ENCODE measurements at regions not wholly inside any gene's neighbourhood (a gene's known extent, or its start where the extent isn't known, plus 50 kb on each side); places are given as distances from the start of the nearest gene placed in this dataset.
"Not testable (repeated sequence)": the region's sequence is repeated elsewhere in the genome, so short reads cannot be mapped to it uniquely, and the experiment has no call there.

GRCh38 chr13:50485979-50486935 lies 357.2 kb downstream of the DLEU7 start:
- Histone ChIP-seq H3K9me3 (no peaks in the 10 kb centered on the region), H3K27ac (no peak overlapping the region), H3K27me3 (no peaks in the 10 kb centered on the region), H3K4me3 (no peak overlapping the region), H3K4me1 (no peaks in the 10 kb centered on the region), H3K36me3 (no peaks in the 10 kb centered on the region)
- intact Hi-C loops (cut with DNase I), result no loop called here
- no peak for TF ChIP-seq CTCF (IDR thresholded peaks at IDR 0.05)
- no peak for DNase-seq (ENCODE audit: extremely low spot score in 2 of 2)

GRCh38 chr13:50493683-50494082 lies 349.8 kb downstream of the DLEU7 start:
- Histone ChIP-seq H3K4me1 (no peaks in the 10 kb centered on the region), H3K36me3 (no peaks in the 10 kb centered on the region), H3K27ac (no peak overlapping the region), H3K9me3 (no peaks in the 10 kb centered on the region), H3K4me3 (no peak overlapping the region), H3K27me3 (no peaks in the 10 kb centered on the region)
- intact Hi-C loops (cut with DNase I), result no loop called here
- no peak for TF ChIP-seq POLR2A (IDR thresholded peaks at IDR 0.05)
- TF ChIP-seq CTCF (IDR thresholded peaks at IDR 0.05), result no peak
- TF ChIP-seq POLR2AphosphoS5 (IDR thresholded peaks at IDR 0.05; ENCODE audit: insufficient read depth in 1 of 2, low read depth in 1 of 2), result no peak
- no peak for DNase-seq (ENCODE audit: extremely low spot score in 2 of 2)

- no peak for DNase-seq (ENCODE audit: extremely low spot score in 2 of 2)
- H3K4me3 ChIP-seq, result no peak overlapping the region
- H3K36me3 ChIP-seq, result no peaks in the 10 kb centered on the region
- no peak for TF ChIP-seq CTCF (IDR thresholded peaks at IDR 0.05)
- intact Hi-C loops (cut with DNase I), result no loop called here
- H3K27me3 ChIP-seq, result no peaks in the 10 kb centered on the region
- H3K4me1 ChIP-seq, result no peaks in the 10 kb centered on the region
- no peaks in the 10 kb centered on the region for H3K9me3 ChIP-seq
- no peak overlapping the region for H3K27ac ChIP-seq
These were observed 349.4 kb downstream of the DLEU7 start for GRCh38 chr13:50494138-50494537.

GRCh38 chr13:50503212-50503611 lies 340.3 kb downstream of the DLEU7 start:
- H3K27ac ChIP-seq; intact Hi-C loops (cut with DNase I); H3K4me3 ChIP-seq; H3K27me3 ChIP-seq; H3K9me3 ChIP-seq; H3K4me1 ChIP-seq; DNase-seq (ENCODE audit: extremely low spot score in 2 of 2); H3K36me3 ChIP-seq: not testable (repeated sequence)

- H3K36me3 ChIP-seq, result no peaks in the 10 kb centered on the region
- H3K27ac ChIP-seq, result no peak overlapping the region
- no peaks in the 10 kb centered on the region for H3K9me3 ChIP-seq
- intact Hi-C loops (cut with DNase I), result no loop called here
- peaks cover 23% of the 10 kb centered on the region for H3K4me1 ChIP-seq
- H3K4me3 ChIP-seq, result no peak overlapping the region
- DNase-seq (ENCODE audit: extremely low spot score in 2 of 2), result no peak
- no peaks in the 10 kb centered on the region for H3K27me3 ChIP-seq
- TF ChIP-seq CTCF (IDR thresholded peaks at IDR 0.05), result no peak
- TF ChIP-seq POLR2AphosphoS5 (IDR thresholded peaks at IDR 0.05; ENCODE audit: insufficient read depth in 1 of 2, low read depth in 1 of 2), result no peak
- no peak for TF ChIP-seq POLR2A (IDR thresholded peaks at IDR 0.05)
These were observed 334.3 kb downstream of the DLEU7 start for GRCh38 chr13:50509167-50509566.

Measured in vagina (tissue), 2 donors.